ENCODE measurements at regions not wholly inside any gene's neighbourhood (a gene's known extent, or its start where the extent isn't known, plus 50 kb on each side); places are given as distances from the start of the nearest gene placed in this dataset.

DNA sequence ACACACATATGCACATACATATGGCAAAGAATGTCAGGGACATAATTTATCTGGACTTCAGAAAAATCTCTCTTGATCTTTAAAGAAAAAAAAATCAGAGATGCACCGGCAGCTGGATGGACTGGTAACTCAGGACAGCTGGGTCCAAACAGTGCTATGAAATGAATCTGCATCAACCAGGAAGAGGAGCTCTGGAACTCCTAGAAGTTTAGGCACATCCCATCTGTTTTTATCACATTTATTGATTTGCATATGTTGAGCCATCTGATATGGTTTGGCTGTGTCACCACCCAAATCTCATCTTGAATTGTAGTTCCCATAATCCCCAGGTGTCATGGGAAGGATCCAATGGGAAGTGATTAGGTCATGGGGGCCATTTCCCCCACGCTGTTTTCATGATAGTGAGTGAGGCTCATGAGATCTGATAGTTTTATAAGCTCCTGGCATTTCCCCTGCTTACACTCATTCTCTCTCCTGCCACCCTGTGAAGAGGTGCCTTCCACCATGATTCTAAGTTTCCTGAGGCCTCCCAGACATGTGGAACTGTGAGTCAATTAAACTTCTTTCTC lies 87.7 kb upstream of the AKIP1 start:
- DNase-seq (ENCODE audit: low read depth in 2 of 3, low spot score in 2 of 3), result no peak

DNA sequence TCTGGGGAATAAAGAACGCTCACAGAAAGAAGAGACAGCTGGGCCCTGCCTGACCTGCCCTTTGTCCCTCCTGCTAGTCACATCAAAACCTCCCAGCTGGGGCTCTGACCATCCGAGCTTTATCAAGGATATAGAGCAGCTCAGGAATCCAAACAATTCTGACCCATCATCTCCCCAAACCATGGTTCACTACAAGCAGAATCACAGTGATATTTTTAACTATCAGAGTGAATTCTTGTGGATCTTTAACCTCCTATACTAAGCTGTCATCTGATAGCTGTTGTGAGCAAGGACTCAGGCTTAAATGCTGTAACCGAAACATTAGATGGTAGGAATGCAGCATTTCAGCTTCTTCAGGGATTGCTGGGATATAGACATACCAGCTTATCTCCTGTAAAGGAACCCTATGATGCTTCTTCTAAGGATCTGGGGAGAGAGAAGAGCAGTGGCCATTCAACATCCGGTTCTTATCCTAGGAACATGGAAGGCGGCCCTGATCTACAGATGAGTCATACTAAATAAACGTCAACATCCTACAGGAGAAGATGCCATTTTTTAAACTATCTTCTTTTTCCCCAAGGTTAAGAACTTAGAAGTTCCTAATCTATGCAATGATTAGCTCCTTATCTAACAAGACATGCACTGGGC lies 84.7 kb upstream of the AKIP1 start:
- DNase-seq (ENCODE audit: low read depth in 2 of 3, low spot score in 2 of 3), result no peak

DNA sequence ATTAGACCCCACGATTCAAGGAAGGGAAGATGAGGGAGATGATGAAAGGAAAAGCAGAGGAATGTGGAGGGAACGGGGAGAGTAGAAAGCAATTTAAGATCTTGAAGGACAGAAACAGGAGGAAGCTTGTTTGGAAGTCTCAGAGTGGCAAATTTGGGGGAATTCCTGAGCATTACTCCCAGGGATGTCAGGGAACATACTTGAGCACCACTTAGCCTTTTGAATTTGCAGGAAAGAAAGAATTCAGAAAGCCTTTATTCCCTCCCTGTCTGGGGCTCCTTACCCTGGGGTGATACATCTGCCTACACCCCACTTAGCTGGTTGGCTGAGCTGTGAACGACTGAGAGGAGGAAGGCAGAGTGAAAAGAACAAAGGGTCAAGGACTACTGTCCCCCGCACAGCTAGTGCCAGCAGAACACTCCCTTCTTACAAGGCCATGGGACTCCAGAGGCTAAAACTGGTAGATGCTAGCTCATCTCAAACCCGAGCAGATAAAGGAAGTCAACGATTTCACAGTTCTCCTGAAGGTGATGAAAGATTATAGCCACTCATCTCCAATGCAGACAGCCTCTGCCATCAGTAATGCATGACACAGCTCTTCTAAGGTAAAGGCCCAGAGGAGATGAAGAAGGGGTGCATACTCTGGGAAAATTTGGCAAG lies 84.0 kb upstream of the AKIP1 start:
- DNase-seq (ENCODE audit: low read depth in 2 of 3, low spot score in 2 of 3), result no peak

DNA sequence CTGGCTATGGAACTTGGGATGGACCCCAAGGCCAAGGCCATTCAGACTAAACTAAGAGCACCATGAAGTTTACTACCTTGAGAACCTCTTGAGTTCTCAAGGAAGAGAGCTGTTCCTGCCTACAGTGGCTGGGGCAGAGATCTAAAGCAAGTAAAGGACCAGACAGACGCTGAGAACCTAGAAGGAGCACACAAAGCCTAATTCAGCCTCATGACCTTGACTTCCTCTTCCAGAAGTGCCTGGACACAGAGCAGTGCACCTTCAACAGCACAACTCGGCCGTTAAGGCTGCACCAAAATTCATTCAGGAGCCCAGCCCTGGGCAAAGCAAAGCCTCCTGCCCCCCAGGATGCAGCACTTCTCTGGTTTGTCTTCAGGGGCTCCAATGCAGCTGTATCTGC lies 82.9 kb upstream of the AKIP1 start:
- no peak for DNase-seq (ENCODE audit: low read depth in 2 of 3, low spot score in 2 of 3)

DNA sequence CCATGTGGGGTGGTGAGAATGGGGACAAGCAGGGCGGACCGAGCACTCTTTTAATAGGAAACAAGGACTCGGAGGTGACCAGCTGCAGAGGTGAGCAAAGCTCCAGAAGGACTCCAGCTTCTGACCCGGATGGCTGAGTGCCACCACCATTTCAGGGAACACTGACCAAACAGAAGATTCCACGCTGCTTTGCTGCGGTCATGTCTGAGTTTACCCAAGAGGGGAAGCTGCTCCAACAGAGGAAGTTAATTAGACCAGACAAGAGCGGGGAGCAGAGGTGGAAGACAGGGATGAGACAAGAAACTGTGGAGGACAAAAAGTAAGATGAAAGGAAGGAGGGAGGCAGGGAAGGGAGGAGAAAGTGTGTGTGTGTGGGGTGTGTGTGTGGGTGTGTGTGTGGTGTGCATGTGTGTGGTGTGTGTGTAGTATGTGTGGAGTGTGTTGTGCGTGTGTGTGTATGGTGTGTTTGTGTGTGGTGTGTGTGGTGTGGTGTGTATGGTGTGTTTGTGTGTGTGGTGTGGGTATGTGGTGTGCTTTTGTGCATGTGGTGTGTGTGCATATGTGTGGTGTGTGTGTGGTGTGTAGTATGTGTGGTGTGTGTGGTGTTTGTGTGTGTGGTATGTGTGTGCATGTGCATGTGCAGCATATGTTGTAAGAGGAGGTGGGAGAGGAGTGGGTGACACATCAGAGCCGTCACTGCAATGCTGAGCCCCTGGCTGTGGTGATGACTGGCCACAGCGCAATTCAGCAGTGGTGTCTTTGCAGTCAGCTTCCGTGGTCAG lies 82.2 kb upstream of the AKIP1 start:
- no peak for DNase-seq (ENCODE audit: low read depth in 2 of 3, low spot score in 2 of 3)

DNA sequence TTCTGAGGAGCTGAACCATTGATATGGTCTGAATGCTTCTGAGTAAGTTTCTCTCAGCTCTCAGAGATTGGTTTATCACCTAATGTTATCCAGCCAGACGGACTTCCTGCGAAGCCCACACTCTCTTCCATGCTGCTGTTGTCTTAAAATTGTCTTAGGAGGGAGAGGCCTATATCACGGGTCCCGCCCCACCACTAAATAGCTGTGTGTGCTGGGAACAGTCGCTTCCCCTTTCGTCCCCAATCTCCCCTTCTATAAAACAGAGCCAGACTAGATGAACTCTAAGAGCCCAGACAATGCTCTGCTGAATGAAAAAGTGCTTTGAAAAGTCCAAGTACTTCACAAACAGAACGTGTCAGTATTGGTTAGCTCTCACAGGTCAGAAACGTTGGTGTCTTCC lies 81.4 kb upstream of the AKIP1 start:
- no peak for DNase-seq (ENCODE audit: low read depth in 2 of 3, low spot score in 2 of 3)

DNA sequence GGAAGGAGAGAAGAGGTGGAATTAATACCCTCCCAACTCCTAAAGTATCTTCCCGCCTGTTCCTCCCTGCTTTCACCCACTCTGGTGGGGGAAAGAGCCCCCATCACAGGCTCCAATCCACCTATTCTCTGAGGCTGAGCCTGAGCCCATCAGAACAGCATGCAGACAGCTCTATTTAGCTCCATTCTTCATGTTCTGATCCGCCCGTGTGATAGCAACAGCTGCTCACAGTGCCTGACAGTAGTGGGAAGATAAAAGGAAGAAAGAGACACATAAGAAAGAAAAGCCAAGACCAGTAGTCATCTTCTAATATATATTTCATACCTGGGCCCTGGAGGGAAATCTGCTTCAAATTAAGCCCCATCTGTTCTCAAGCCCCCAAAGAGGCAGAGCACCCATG lies 80.3 kb upstream of the AKIP1 start:
- DNase-seq (ENCODE audit: low read depth in 2 of 3, low spot score in 2 of 3), result no peak

DNA sequence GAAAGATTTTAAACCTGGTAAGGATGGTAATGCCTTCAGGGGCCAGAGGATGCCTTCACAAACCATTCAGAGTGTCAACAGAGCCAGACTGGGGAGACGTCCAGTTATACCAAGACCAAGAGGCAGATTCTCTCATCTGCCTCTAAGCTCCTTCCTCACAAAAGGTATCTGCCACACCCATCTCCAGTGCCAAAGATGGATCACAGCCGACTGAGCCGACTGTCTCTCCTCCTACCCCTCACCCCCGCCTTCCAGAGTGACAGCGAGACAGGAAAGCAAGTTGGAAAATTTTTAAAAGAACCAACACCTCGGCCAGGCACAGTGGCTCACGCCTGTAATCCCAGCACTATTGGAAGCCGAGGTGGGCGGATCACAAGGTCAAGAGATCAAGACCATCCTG lies 79.1 kb upstream of the AKIP1 start:
- DNase-seq (ENCODE audit: low read depth in 2 of 3, low spot score in 2 of 3), result no peak

DNA sequence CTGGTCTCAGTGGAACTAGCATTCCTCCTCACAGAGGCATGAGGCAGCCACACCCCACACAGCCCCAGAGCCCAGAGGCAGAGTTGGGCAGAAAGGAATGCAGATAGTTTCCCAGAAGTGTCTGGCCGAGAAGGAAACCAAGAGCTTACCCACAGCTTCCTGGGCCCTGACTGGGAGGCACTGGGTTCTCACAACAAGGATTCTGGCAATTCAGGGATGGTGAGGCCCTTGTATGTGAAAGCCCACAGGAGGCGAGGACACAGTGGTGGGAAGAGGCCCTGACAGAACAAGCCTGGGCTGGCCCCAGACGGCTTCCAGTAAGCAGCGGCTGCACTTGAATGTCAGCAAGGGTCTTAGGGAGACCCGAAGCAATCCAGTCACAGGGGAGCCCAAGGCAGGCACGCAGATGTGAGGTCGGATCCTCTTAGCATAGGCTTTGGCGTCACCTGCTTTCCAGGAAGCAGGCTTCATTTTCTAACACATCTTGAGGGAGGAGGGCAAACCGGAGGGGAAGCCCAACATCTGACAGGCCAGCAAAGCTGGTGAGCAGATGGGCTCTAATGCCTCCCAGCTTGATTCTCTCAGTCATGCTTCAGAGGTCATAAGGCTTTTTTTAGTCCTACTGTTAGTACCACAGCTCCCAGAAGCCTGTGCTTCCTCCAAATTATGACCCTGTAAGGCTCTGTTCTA lies 78.3 kb upstream of the AKIP1 start:
- DNase-seq (ENCODE audit: low read depth in 2 of 3, low spot score in 2 of 3), result peak in 1 of 3 donors; percentile 7

DNA sequence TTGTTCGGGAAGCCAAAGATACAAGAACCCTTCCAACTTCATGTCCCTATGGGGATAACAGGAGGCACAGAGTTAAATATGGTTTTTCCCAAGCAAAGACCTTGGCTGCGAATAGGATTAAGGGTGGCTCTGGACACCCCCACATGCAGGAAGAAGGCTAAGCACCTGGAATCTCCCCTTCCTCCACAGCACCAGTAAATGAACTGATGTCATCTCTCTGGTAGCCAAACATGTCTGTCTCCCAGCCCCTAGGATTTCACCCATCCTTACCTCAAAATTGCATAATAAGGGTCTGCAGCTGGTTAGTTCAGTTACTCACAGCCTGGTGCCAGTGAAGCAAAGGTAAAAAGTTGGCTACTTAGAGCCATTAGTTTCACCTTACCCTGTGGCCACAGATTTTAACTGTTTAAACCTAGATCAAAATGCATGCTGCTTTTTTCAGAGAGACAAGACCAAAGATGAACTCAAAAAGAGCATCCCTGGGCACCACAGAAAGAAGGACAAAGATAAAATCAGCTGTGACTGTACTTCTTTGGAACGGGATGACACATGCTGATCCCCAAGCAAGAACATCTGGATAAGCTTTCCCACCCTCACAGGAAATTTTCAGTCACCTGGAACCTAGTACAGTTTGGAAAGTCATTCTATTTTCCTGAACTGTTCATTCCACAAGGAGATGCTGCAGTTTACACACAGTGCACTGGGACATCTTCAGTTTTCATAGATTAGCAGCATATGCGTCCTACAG lies 77.2 kb upstream of the AKIP1 start:
- no peak for DNase-seq (ENCODE audit: low read depth in 2 of 3, low spot score in 2 of 3)

DNA sequence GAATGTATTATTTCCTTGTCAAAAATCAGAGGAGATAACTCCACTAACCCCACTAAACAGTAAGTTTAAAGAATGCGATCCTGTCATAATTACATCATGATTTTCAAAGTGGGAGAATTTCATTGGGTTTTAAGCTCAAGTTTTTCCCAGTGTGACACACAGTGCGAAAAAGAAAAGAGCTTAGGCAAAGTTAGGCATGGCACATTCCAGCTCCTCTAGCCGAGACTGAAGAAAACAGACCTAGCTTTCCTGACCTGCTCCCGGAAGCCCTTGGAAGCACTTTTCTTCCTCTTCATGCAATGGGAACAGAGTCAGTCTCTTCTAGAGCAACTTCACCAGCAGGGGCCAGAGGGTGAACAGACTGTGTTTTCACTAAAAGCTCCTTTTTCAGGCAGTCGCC lies 76.6 kb upstream of the AKIP1 start:
- DNase-seq (ENCODE audit: low read depth in 2 of 3, low spot score in 2 of 3), result no peak

DNA sequence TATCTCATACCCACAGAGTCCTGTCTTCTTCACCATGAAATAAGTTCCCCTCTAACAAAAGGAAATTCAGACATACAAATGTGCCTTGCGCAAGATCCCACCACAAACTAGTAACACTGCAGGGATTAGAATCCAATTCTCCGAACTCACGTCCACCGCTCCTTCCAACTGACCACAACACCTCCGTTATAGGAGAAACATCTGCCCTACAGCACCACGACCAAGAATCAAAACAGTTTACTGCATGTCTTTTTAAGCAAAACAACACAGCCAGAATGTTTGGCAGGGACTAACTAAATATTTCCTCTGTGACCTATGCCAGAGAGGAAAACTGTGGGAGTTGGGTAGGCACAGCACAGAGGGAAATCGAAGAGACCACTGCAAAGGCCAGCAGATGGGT lies 72.7 kb upstream of the AKIP1 start:
- no peak for DNase-seq (ENCODE audit: low read depth in 2 of 3, low spot score in 2 of 3)

DNA sequence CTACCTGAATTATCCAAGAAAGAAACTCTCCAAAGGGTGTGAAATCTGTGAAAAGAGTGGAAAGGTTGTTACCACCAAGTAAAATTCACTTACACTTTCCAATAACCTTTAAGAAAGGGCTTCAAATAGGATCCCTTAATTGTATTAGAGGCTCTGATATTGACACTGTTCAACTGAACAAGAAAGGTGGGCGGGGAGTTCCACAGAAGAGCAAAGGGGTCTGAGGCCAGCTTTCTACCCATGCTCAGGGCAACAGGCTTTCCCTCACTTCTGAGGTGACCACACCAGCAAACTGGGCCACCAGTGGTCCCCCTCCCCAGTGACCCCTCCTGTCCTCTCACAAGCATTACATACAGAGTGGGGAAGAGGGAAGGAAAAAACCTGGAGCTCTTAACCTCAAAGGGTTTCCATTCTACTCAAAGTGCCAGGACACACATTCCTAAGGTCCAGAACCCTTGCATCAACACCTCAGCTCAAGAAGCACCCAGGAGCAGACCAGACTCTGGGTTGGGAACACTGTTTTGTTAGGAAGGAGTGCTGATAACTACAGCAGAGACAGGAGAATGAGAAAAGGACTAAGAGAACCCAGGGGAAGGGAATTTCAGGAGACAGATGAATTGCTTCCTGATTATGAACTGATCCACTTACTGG lies 71.6 kb upstream of the AKIP1 start:
- no peak for DNase-seq (ENCODE audit: low read depth in 2 of 3, low spot score in 2 of 3)

DNA sequence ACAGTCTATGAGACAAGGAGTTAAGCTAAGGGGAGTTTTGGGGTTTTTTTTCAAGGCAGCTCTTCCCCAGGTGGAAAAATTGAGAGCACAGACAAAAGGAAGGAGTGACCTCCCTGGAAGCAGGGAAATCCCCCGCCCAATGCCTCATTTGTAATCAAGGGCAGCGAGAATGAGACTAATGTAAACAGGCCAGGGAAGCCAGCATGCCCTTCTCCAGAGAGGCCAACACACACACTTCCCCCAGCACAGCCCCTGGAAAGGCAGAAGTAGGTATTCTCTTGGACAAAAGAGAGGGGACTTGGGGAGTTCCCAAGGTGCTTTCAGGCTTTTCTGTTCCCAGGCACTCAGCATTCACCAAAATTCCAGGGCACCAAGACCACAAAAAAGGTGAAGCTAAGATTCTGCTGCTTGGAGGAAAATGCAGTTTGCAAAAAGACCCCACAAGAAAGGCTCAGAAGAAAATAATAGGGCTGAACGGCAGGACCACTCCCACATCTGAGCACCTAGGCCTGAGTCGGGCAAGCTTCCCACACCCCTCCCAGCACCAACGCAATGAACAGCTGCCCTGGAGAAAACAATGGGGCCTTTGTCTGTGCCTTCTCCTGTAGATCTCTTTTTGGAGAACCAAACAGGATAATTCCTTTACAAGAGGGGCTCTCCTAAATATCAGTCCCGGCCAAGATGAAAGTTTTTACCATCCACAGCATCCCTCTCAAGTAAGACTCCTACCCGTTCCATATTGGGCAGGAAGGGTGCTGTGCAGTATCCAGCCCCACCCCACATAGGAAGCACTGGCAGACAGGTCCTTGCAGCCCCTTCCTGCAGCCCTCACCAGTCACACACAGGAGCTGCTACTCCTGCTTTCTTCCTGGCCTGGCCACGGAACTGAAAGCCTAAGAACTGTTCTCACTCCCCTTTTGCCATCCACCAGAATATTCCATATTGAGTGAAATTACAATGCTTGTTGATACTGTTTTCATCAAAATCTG lies 70.7 kb upstream of the AKIP1 start:
- no peak for DNase-seq (ENCODE audit: low read depth in 2 of 3, low spot score in 2 of 3)

DNA sequence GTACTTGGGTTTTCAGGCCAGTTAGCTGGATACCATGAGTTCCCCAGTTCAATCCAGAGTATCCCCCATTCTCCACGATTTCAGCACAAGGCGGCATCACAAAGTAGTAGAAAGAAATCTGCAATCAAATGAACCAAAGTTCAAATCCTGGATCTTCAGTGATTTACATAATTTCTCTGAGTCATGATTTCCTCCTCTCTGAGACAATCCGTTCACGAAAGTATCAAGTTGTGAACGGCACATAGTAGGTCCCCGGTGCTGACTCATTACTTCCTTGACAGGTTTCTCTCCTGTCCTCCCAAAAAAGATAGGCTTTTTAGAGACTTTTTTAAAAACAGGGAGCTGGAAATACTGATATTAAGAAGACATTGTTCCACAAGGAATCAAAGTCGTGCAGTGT lies 69.1 kb upstream of the AKIP1 start:
- no peak for DNase-seq (ENCODE audit: low read depth in 2 of 3, low spot score in 2 of 3)

DNA sequence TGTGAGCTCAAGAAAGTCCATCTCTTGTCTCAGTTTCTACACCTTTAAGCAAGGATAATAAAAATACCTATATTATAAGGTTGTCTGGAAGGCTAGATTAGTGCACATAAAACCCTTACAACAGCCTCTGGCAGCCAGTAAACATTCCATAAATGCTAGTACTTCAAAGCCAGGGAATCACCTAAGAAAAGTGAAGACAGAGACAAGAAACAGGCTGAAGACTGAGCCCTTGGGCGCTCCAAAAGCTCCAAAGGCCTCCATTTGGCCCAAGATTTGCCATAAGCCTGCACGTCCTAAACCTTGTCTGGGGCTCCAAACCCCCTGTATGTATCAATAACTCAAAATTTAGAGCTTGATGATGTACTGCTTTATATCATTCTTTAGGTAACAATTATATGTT lies 52.2 kb upstream of the AKIP1 start:
- no peak for DNase-seq (ENCODE audit: low read depth in 2 of 3, low spot score in 2 of 3)
